ENCODE measurements at regions not wholly inside any gene's neighbourhood (a gene's known extent, or its start where the extent isn't known, plus 50 kb on each side); places are given as distances from the start of the nearest gene placed in this dataset.

GRCh38 chr12:19058235-19059021 lies 71.1 kb upstream of the PLEKHA5 start:
- Mint-ChIP-seq H3K4me3 (no peak overlapping the region), H3K4me1 (ENCODE audit: low read depth) (no peaks in the 10 kb centered on the region), H3K27ac (no peak overlapping the region), H3K36me3 (ENCODE audit: low read depth) (no peaks in the 10 kb centered on the region), H3K27me3 (ENCODE audit: low read depth) (peaks cover 1% of the 10 kb centered on the region), H3K9me3 (no peaks in the 10 kb centered on the region)
- DNase-seq, result no peak
- intact Hi-C loops (cut with micrococcal nuclease), result no loop called here
- CTCF ChIA-PET, result no interaction called here

GRCh38 chr12:19064713-19065112 lies 64.8 kb upstream of the PLEKHA5 start:
- CTCF ChIA-PET, result no interaction called here
- no peak overlapping the region for H3K4me3 Mint-ChIP-seq
- H3K4me1 Mint-ChIP-seq (ENCODE audit: low read depth), result no peaks in the 10 kb centered on the region
- no peak overlapping the region for H3K27ac Mint-ChIP-seq
- H3K9me3 Mint-ChIP-seq, result no peaks in the 10 kb centered on the region
- peaks cover 1% of the 10 kb centered on the region for H3K27me3 Mint-ChIP-seq (ENCODE audit: low read depth)
- intact Hi-C loops (cut with micrococcal nuclease), result no loop called here
- no peaks in the 10 kb centered on the region for H3K36me3 Mint-ChIP-seq (ENCODE audit: low read depth)
- DNase-seq, result no peak

- Mint-ChIP-seq H3K27ac (no peak overlapping the region), H3K9me3 (no peaks in the 10 kb centered on the region), H3K27me3 (ENCODE audit: low read depth) (peaks cover 1% of the 10 kb centered on the region), H3K4me3 (no peak overlapping the region), H3K4me1 (ENCODE audit: low read depth) (no peaks in the 10 kb centered on the region), H3K36me3 (ENCODE audit: low read depth) (no peaks in the 10 kb centered on the region)
- CTCF ChIA-PET, result interaction anchor here (0.6 kb wide), 1 partner anchor 39 kb away, joined by 3 read pairs; no protein-coding TSS in a partner anchor
- intact Hi-C loops (cut with micrococcal nuclease), result no loop called here
- DNase-seq, result no peak
These were observed 64.3 kb upstream of the PLEKHA5 start for GRCh38 chr12:19065223-19065622.

GRCh38 chr12:19065871-19066270 lies 63.7 kb upstream of the PLEKHA5 start:
- no peaks in the 10 kb centered on the region for H3K36me3 Mint-ChIP-seq (ENCODE audit: low read depth)
- no peaks in the 10 kb centered on the region for H3K4me1 Mint-ChIP-seq (ENCODE audit: low read depth)
- no peaks in the 10 kb centered on the region for H3K9me3 Mint-ChIP-seq
- no peak overlapping the region for H3K27ac Mint-ChIP-seq
- intact Hi-C loops (cut with micrococcal nuclease), result no loop called here
- peaks cover 1% of the 10 kb centered on the region for H3K27me3 Mint-ChIP-seq (ENCODE audit: low read depth)
- CTCF ChIA-PET, result no interaction called here
- H3K4me3 Mint-ChIP-seq, result no peak overlapping the region
- no peak for DNase-seq

DNA sequence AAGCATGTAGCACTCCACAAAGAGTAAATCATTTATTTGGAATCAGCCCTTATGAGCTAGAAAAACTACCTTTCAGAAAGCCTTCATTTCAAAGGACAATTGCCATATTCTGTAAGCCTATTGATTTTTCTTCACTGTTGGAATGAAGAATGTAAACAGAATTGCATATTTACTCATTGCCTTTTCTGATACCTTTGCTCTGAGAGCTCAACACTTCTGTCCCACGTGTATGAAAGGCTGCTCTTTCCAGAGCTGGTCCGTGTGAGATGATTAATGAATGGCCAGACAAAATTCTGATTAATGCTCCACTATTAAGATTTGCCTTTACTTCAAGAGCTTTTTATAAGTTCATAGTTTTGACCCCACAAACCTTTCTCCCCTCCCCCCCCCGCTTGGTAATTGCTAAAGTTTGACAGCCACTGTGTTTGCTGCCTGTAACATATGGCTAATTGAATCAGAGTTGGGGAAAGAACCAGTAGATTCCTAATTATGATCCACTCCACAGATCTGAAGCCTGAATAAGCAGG lies 63.0 kb upstream of the PLEKHA5 start:
- intact Hi-C loops (cut with micrococcal nuclease), result no loop called here
- Mint-ChIP-seq H3K27me3 (ENCODE audit: low read depth) (peaks cover 1% of the 10 kb centered on the region), H3K27ac (no peak overlapping the region), H3K4me1 (ENCODE audit: low read depth) (no peaks in the 10 kb centered on the region), H3K9me3 (no peaks in the 10 kb centered on the region), H3K4me3 (no peak overlapping the region), H3K36me3 (ENCODE audit: low read depth) (no peaks in the 10 kb centered on the region)
- DNase-seq, result no peak
- CTCF ChIA-PET, result no interaction called here

GRCh38 chr12:19068137-19068536 lies 61.4 kb upstream of the PLEKHA5 start:
- Mint-ChIP-seq H3K27ac (no peak overlapping the region), H3K36me3 (ENCODE audit: low read depth) (no peaks in the 10 kb centered on the region), H3K9me3 (no peaks in the 10 kb centered on the region), H3K27me3 (ENCODE audit: low read depth) (no peaks in the 10 kb centered on the region), H3K4me1 (ENCODE audit: low read depth) (no peaks in the 10 kb centered on the region), H3K4me3 (no peak overlapping the region)
- DNase-seq, result no peak
- CTCF ChIA-PET, result no interaction called here
- intact Hi-C loops (cut with micrococcal nuclease), result no loop called here

GRCh38 chr12:19070341-19070740 lies 59.2 kb upstream of the PLEKHA5 start:
- H3K9me3 Mint-ChIP-seq, result no peaks in the 10 kb centered on the region
- DNase-seq, result no peak
- H3K4me1 Mint-ChIP-seq (ENCODE audit: low read depth), result no peaks in the 10 kb centered on the region
- no peaks in the 10 kb centered on the region for H3K27me3 Mint-ChIP-seq (ENCODE audit: low read depth)
- H3K36me3 Mint-ChIP-seq (ENCODE audit: low read depth), result no peaks in the 10 kb centered on the region
- CTCF ChIA-PET, result no interaction called here
- no peak overlapping the region for H3K4me3 Mint-ChIP-seq
- intact Hi-C loops (cut with micrococcal nuclease), result no loop called here
- no peak overlapping the region for H3K27ac Mint-ChIP-seq

DNA sequence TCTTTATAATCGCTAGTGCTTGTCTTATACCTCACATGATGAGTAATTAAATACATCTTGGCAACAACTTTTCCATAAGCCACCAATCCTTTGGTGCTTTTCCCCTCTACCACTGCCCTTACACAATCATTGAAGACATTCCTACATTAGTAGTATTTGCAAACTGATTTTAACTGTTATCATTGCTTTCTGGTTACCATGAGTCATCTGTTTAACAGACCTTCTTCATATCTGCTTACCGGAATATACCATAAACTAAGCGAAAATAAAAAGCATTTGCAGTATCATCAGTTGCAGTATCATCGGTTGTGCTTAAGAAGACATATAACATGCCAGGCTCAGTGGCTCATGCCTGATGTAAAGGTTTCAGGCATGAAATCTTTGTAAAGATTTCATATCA lies 54.8 kb upstream of the PLEKHA5 start:
- no peak overlapping the region for H3K27ac Mint-ChIP-seq

DNA sequence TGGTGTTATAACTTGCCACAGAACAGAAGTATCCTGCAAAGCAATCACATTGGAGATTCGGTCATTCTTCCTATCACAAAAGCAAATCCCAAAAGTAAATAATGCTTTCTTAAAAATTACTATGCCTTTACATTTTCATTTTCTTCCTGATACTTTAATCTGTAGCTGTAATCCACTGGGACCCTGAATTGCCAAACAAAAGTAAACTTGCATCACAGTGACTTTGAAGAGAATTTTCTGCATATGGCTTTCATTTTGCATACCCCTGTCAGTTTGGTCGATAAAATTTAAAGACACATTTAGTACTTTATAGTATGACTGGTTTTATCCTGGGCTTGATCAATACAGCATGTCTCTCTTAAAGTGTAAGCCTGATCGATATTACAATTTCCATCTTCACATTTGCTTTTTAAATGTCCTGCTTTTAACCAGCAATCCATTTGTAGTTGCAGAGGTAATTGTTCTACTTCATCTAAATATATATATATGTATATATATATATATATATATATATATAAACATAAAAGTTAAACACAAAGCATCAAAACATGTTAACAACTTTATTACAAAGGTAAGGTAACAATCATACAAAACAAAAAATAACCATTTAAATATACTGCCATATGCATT lies 53.7 kb upstream of the PLEKHA5 start:
- DNase-seq, result no peak
- H3K27ac Mint-ChIP-seq, result no peak overlapping the region
- CTCF ChIA-PET, result no interaction called here

More for the DNA sequence above, 54.8 kb upstream of the PLEKHA5 start:
- no peak for DNase-seq
- Mint-ChIP-seq H3K4me3 (no peak overlapping the region), H3K9me3 (no peaks in the 10 kb centered on the region), H3K4me1 (ENCODE audit: low read depth) (no peaks in the 10 kb centered on the region), H3K27me3 (ENCODE audit: low read depth) (no peaks in the 10 kb centered on the region), H3K36me3 (ENCODE audit: low read depth) (no peaks in the 10 kb centered on the region)
- CTCF ChIA-PET, result no interaction called here
- intact Hi-C loops (cut with micrococcal nuclease), result no loop called here

More for the DNA sequence above, 53.7 kb upstream of the PLEKHA5 start:
- Mint-ChIP-seq H3K4me3 (no peak overlapping the region), H3K27me3 (ENCODE audit: low read depth) (no peaks in the 10 kb centered on the region), H3K4me1 (ENCODE audit: low read depth) (no peaks in the 10 kb centered on the region), H3K9me3 (no peaks in the 10 kb centered on the region), H3K36me3 (ENCODE audit: low read depth) (no peaks in the 10 kb centered on the region)
- intact Hi-C loops (cut with micrococcal nuclease), result no loop called here
